Mucosa of rectum (tissue), 2 donors: ENCODE measurements at regions not wholly inside any gene's neighbourhood (a gene's known extent, or its start where the extent isn't known, plus 50 kb on each side); places are given as distances from the start of the nearest gene placed in this dataset.

ENCODE experiments used
- H3K27ac ChIP-seq, 2 donors: one replicate each; pipeline ENCODE4 v1.7.0; 2013; ENCODE audit warnings: inconsistent platforms in 2 of 2, low read depth in 2 of 2, low read length in 2 of 2
- H3K27me3 ChIP-seq, 2 donors: one replicate each; pipeline ENCODE4 v1.7.0; 2013; ENCODE audit warnings: low read length in 2 of 2; ENCODE audit not compliant: control insufficient read depth in 2 of 2, insufficient read depth in 2 of 2
- H3K36me3 ChIP-seq, 2 donors: one replicate each; pipeline ENCODE4 v1.7.0; 2013; ENCODE audit warnings: low read length in 2 of 2; ENCODE audit not compliant: control insufficient read depth in 2 of 2, insufficient read depth in 2 of 2
- H3K4me1 ChIP-seq, 2 donors: one replicate each; pipeline ENCODE4 v1.7.0; 2013; ENCODE audit warnings: low read length in 2 of 2, mild to moderate bottlenecking in 1 of 2; ENCODE audit not compliant: control insufficient read depth in 2 of 2, insufficient read depth in 2 of 2
- H3K4me3 ChIP-seq, 2 donors: one replicate each; pipeline ENCODE4 v1.7.0; 2013; ENCODE audit warnings: low read length in 2 of 2
- H3K9ac ChIP-seq, 2 donors: one replicate each; pipeline ENCODE4 v1.7.0; 2013; ENCODE audit warnings: low read length in 2 of 2, low read depth in 1 of 2, mild to moderate bottlenecking in 1 of 2
- H3K9me3 ChIP-seq, 2 donors: one replicate each; pipeline ENCODE4 v1.7.0; 2013; ENCODE audit warnings: low read length in 2 of 2; ENCODE audit not compliant: control insufficient read depth in 2 of 2
- donor health status: healthy.
- donor health status: Normal muscosa, but diverticular disease.

DNA sequence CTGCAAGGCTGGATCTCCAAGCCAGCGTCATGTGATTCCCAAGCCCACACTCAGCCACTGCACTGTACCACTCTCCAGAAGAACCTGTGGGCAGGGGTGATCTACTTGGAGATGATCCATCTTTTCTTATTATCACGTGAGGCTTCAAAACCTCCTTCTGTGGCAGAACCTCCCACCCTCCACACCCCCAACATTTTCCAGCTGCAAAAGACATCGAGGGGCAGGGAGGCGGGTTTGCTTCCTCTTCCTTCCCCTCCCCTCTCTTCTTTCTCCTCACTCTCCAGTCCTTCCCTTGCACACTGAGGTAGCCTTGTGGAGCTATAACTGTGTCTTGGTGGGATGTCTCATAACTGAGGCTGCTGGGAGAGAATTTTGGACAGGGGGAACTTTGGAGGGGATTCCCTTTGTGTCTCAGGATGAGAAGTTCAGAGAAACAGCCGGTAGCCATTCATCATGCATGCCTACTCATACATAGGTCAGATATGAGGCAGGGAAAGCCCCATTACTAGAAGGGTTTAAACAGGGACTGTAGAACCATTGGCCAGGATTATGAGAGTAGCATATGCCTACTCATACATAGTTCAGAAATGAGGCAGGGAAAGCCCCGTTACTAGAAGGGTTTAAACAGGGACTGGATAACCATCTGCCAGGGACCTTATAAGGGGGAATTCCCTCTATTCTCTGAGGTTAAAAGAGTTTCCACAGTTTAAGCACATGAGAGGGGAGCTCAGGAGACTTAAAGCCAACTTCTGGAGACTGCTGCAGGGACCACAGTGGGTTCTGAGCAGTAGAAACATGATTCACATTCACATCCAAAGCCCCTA is 420.7 kb upstream of the CADM1 start:
- Histone ChIP-seq H3K27ac (no peak overlapping the region), H3K9ac (no peak overlapping the region), H3K36me3 (no peaks in the 10 kb centered on the region), H3K27me3 (no peaks in the 10 kb centered on the region), H3K4me3 (no peak overlapping the region), H3K4me1 (no peaks in the 10 kb centered on the region), H3K9me3 (no peaks in the 10 kb centered on the region)

DNA sequence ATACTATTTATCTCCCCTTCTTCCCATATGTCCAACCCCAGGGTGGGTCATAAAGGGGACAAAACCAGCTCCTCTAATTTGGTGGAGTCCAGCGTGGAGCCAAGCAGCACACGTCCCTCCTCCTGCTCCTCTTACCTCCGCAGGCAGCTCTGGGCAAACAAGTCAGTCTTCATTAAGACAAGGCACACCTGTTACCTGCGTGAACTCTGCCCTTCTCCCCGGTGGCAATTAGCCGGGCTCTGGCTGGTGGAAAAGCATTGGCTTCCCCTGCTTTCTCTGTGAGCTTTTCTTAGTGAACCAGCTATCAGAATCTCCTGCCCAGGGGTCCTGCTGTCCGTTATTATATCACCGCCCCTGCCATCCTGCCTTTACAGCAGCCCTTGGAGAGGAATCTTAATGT is 418.7 kb upstream of the CADM1 start:
- no peaks in the 10 kb centered on the region for H3K4me1 ChIP-seq
- no peaks in the 10 kb centered on the region for H3K27me3 ChIP-seq
- no peak overlapping the region for H3K9ac ChIP-seq
- H3K9me3 ChIP-seq = no peaks in the 10 kb centered on the region
- no peak overlapping the region for H3K27ac ChIP-seq
- H3K4me3 ChIP-seq = no peak overlapping the region
- H3K36me3 ChIP-seq = no peaks in the 10 kb centered on the region

DNA sequence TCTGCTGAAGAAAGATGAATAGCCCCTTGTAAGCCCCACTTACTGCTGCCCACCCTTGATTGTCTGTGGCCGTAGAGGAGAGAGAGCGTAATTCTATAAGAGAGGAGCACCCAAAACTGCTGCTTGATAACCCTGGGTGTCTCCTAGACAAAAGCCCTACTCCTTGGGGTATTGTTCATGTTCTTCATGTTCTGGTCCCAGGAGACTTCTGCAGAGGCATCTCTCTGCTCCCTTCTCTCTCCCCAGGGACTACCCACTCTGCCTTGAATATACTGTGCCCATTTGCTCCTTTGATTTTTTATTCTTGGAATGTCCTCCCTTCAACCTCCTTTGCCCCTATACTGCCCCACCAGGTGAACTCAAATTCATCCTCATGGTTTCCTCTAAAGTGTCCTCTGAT is 417.8 kb upstream of the CADM1 start:
- H3K36me3 ChIP-seq = no peaks in the 10 kb centered on the region

DNA sequence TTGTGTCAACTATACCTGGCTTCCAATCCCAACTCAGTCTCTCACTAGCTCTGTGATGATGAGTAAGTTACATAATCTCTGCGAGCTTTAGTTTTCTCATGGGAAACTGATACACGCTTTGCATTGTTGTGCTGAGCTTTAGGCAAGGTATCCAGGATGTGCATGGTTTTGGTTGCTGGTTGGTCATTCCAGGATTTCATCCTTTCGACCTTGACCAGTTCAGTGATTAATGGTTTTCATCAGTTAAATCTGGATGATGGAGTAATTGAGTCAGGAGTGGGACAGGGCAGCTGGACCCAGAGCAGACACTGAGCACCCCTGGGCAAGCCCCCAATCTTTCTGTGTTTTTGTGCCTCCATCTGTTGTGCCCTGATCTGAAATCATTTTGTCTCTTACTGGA is 417.3 kb upstream of the CADM1 start:
- H3K9me3 ChIP-seq = no peaks in the 10 kb centered on the region
- no peaks in the 10 kb centered on the region for H3K27me3 ChIP-seq
- H3K4me1 ChIP-seq = no peaks in the 10 kb centered on the region
- H3K9ac ChIP-seq = no peak overlapping the region
- H3K27ac ChIP-seq = no peak overlapping the region
- no peaks in the 10 kb centered on the region for H3K36me3 ChIP-seq
- no peak overlapping the region for H3K4me3 ChIP-seq

More for the DNA sequence above, 417.8 kb upstream of the CADM1 start:
- Histone ChIP-seq H3K4me3 (no peak overlapping the region), H3K4me1 (no peaks in the 10 kb centered on the region), H3K9ac (no peak overlapping the region), H3K27me3 (no peaks in the 10 kb centered on the region), H3K9me3 (no peaks in the 10 kb centered on the region), H3K27ac (no peak overlapping the region)

DNA sequence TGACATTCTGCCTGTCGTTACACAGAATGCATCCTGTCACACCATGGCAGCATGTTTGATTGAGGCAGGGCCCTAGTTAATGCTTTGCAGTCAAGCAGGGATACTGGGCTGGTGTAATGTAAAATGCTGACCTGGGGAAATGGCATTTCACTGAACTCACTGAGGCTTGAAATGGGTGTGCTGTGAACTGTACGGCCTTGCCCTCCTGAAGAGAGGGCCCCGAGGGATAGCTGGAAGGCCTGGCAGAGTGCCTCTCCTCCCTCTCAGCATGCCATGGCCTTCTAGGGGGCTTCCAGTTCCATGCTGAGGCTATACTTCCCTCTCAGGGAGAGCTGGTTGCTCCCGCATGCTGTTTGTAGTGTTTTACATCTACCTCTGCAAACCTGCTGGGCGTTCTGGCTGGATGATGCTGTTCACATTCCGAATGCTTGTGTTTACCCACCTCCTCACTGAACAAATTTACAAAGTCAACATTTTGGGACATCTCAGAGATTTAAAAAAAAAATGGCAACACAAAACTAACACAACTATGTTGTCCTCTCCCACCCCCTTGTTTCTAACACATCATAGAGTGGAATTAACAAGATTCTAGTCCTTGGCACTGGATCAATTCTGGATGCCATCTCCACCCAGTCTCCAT is 416.7 kb upstream of the CADM1 start:
- Histone ChIP-seq H3K4me1 (no peaks in the 10 kb centered on the region), H3K27me3 (no peaks in the 10 kb centered on the region), H3K27ac (no peak overlapping the region), H3K9me3 (no peaks in the 10 kb centered on the region), H3K9ac (no peak overlapping the region), H3K36me3 (no peaks in the 10 kb centered on the region), H3K4me3 (no peak overlapping the region)

DNA sequence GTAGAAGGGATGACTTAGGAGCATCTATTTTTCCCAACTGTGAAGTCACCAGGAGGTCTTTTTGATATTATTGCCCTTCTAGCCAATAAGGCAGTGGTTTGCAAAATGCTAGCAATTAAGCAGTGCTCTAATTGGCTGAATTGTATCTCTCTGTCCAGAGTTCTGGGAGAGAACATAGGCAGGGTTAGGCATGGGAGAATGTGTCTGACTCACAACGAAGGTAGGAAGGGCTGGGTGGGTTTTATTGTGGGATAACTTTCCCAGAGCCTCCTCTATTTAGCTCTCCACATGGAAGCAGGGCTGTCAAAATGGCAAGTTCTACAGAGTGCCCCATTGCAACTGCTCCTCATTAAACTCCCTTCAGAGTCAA is 415.9 kb upstream of the CADM1 start:
- Histone ChIP-seq H3K27me3 (no peaks in the 10 kb centered on the region), H3K9me3 (no peaks in the 10 kb centered on the region), H3K27ac (no peak overlapping the region), H3K4me3 (no peak overlapping the region), H3K4me1 (no peaks in the 10 kb centered on the region), H3K9ac (no peak overlapping the region), H3K36me3 (no peaks in the 10 kb centered on the region)

DNA sequence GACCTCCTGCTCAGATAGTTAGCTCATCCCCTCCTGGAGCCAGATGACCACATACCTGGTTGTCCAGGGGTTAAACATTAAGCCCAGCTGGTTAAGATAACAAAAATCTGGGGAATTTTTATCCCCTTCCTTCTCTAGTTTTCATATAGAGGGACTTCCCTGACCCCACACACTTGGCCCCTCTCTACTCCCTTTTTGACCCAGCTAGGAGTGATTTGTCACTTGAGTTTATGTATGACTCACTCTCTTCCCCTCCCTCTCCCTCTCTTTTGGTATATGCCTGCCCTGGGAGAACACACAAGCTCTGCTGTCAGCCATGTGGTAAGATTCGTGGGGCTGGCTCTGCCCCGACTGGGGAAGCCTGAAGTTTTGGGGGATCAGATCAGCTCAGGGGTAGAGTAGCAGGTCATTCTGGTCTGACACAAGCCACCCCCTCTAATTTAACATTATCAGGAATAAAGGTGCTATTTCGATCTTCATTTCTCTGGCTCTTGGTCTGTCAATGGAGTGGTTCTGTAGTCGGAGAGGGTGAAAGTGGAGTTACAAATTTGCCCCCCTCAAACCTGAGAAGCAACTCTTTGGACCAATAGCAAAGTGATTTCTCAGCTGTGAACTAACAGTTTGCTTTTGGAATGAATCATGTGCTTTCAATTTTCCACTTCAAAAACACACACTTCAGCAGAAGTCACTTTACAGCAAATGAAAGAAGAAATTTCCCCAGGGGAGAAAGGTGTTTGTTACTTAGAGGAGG is 415.3 kb upstream of the CADM1 start:
- no peak overlapping the region for H3K9ac ChIP-seq
- no peaks in the 10 kb centered on the region for H3K9me3 ChIP-seq
- H3K4me3 ChIP-seq = no peak overlapping the region
- no peaks in the 10 kb centered on the region for H3K36me3 ChIP-seq
- no peak overlapping the region for H3K27ac ChIP-seq
- no peaks in the 10 kb centered on the region for H3K27me3 ChIP-seq
- no peaks in the 10 kb centered on the region for H3K4me1 ChIP-seq

DNA sequence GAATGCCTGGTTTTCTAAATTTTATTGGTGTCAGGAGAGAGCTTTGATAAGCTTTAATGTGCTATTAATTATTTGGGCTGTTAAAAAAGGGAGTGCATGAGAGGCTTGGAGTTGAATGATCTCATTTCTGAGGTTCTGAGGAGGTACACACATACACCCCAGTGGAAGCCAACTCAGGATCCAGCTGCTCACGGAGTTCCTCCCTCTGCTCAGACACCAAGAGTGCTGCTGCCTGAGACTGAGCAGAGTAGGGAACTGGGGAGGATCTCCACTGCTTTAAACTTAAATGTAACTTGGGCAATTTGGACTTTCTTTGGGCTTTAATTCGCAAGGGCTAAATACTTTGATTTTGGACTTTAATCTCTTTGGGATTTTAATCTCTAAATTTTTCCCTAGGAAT is 414.4 kb upstream of the CADM1 start:
- no peak overlapping the region for H3K27ac ChIP-seq
- no peaks in the 10 kb centered on the region for H3K9me3 ChIP-seq
- no peak overlapping the region for H3K9ac ChIP-seq
- no peaks in the 10 kb centered on the region for H3K36me3 ChIP-seq
- H3K4me3 ChIP-seq = no peak overlapping the region
- H3K27me3 ChIP-seq = no peaks in the 10 kb centered on the region
- H3K4me1 ChIP-seq = no peaks in the 10 kb centered on the region

DNA sequence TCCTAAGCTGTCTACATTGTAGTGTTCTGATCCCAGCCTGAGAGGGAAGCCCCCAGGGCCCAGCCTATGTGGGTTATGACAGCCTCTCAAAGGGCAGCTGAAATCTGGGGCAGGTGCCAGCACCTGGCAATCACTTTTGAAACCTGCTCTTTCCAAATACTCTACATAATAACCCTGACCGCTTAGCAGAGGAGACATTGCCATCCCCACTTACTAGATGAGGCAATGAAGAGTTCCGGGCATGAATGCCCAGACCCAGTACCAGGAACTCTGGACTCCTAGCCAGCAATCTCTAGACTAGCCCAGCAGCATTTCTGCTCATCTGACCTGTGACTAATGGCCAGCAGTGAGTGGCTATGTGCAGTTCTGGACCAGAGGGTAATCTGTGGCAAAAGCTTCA is 412.4 kb upstream of the CADM1 start:
- H3K36me3 ChIP-seq = no peaks in the 10 kb centered on the region
- H3K27ac ChIP-seq = no peak overlapping the region
- H3K4me1 ChIP-seq = no peaks in the 10 kb centered on the region
- H3K4me3 ChIP-seq = no peak overlapping the region
- no peak overlapping the region for H3K9ac ChIP-seq
- no peaks in the 10 kb centered on the region for H3K9me3 ChIP-seq
- no peaks in the 10 kb centered on the region for H3K27me3 ChIP-seq

DNA sequence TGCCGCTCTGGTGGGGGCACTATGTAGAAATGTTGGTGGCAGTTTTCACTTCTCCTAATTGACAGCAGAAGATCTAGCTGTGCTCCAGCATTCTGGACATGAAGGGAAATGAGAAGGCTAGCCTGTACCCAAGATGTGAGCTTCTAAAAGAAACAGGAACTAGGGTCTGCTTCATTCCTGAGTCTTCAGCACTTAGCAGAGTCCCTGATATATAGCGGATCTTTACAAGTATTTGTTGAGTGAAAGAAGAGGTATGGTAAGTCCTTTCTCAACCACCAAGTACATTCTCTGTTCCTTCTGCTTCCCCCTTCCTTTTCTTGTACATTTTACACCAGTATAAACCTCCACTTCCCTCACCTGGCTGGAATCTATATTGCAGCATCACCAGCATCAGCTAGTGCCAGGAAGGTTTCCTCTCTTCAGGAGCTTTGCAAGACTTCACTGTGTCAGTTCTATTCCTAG is 408.3 kb upstream of the CADM1 start:
- H3K4me1 ChIP-seq = no peaks in the 10 kb centered on the region
- H3K9ac ChIP-seq = no peak overlapping the region
- no peak overlapping the region for H3K4me3 ChIP-seq
- H3K9me3 ChIP-seq = no peaks in the 10 kb centered on the region
- no peak overlapping the region for H3K27ac ChIP-seq
- H3K27me3 ChIP-seq = no peaks in the 10 kb centered on the region
- H3K36me3 ChIP-seq = no peaks in the 10 kb centered on the region
